GM18508 (cell line): ENCODE measurements at regions not wholly inside any gene's neighbourhood (a gene's known extent, or its start where the extent isn't known, plus 50 kb on each side); places are given as distances from the start of the nearest gene placed in this dataset.
"Not testable (repeated sequence)": the region's sequence is repeated elsewhere in the genome, so short reads cannot be mapped to it uniquely, and the experiment has no call there.

Experiments used
- ATAC-seq: cut with Tn5 transposase; IDR thresholded peaks from one replicate; pipeline ENCODE4 v1.9.1; 2021; ENCODE audit warnings: moderate number of reproducible peaks; ENCODE audit not compliant: insufficient read depth, unreplicated experiment

- ATAC-seq, result no peak
Measured at GRCh38 chr4:101439926-101440325, 92.6 kb upstream of the PPP3CA start.

- no peak for ATAC-seq
Measured at GRCh38 chr4:101421386-101421785, 74.1 kb upstream of the PPP3CA start.

GRCh38 chr4:101420661-101421060 lies 73.3 kb upstream of the PPP3CA start:
- ATAC-seq, result no peak

GRCh38 chr4:101419336-101420135 lies 72.2 kb upstream of the PPP3CA start:
- peak; percentile 70 for ATAC-seq

GRCh38 chr4:101418466-101418865 lies 71.1 kb upstream of the PPP3CA start:
- no peak for ATAC-seq

GRCh38 chr4:101418055-101418454 lies 70.7 kb upstream of the PPP3CA start:
- ATAC-seq, result peak; percentile 83

- ATAC-seq, result no peak
Measured at GRCh38 chr4:101417046-101417445, 69.7 kb upstream of the PPP3CA start.

GRCh38 chr4:101415962-101416361 lies 68.6 kb upstream of the PPP3CA start:
- no peak for ATAC-seq

GRCh38 chr4:101414496-101414895 lies 67.2 kb upstream of the PPP3CA start:
- no peak for ATAC-seq

GRCh38 chr4:101411926-101412325 lies 64.6 kb upstream of the PPP3CA start:
- no peak for ATAC-seq

- not testable (repeated sequence) for ATAC-seq
Measured at GRCh38 chr4:101411281-101411910, 64.1 kb upstream of the PPP3CA start.

GRCh38 chr4:101400096-101400495 lies 52.8 kb upstream of the PPP3CA start:
- ATAC-seq, result no peak

GRCh38 chr4:101398807-101399206 lies 51.5 kb upstream of the PPP3CA start:
- ATAC-seq, result no peak
